ENCODE measurements at regions not wholly inside any gene's neighbourhood (a gene's known extent, or its start where the extent isn't known, plus 50 kb on each side); places are given as distances from the start of the nearest gene placed in this dataset.

GRCh38 chr5:29930316-29930715 is 1263.2 kb upstream of the CDH6 start:
- no peak for DNase-seq (ENCODE audit: low spot score)
- TF ChIP-seq CTCF (IDR thresholded peaks at IDR 0.05; ENCODE audit: extremely low read depth, missing control alignments): no peak

GRCh38 chr5:29924107-29924506 is 1269.4 kb upstream of the CDH6 start:
- DNase-seq (ENCODE audit: low spot score): no peak
- no peak for TF ChIP-seq CTCF (IDR thresholded peaks at IDR 0.05; ENCODE audit: extremely low read depth, missing control alignments)

- DNase-seq (ENCODE audit: low spot score): no peak
- TF ChIP-seq CTCF (IDR thresholded peaks at IDR 0.05; ENCODE audit: extremely low read depth, missing control alignments): no peak
Observed at GRCh38 chr5:29905626-29906353, 1287.7 kb upstream of the CDH6 start.

- no peak for DNase-seq (ENCODE audit: low spot score)
- TF ChIP-seq CTCF (IDR thresholded peaks at IDR 0.05; ENCODE audit: extremely low read depth, missing control alignments): no peak
Observed at GRCh38 chr5:29902859-29903258, 1290.6 kb upstream of the CDH6 start.

DNA sequence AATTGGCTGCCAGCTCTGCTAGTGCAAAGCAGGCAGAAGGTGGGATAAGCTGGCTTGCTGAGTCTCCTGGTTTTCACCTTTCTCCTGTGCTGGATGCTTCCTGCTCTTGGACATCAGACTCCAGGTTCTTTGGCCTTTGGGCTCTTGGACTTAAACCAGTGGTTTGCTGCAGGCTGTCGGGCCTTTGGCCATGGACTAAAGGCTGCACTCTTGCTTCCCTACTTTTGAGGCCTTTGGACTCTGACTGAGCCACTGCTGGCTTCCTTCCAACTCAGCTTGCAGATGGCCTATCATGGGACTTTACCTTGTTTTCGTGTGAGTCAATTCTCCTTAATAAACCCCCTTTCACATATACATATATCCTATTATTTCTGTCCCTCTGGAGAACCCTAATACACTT is 1293.9 kb upstream of the CDH6 start:
- DNase-seq (ENCODE audit: low spot score): no peak
- no peak for TF ChIP-seq CTCF (IDR thresholded peaks at IDR 0.05; ENCODE audit: extremely low read depth, missing control alignments)

GRCh38 chr5:29897916-29898315 is 1295.6 kb upstream of the CDH6 start:
- no peak for TF ChIP-seq CTCF (IDR thresholded peaks at IDR 0.05; ENCODE audit: extremely low read depth, missing control alignments)
- DNase-seq (ENCODE audit: low spot score): no peak

GRCh38 chr5:29896646-29897045 is 1296.8 kb upstream of the CDH6 start:
- TF ChIP-seq CTCF (IDR thresholded peaks at IDR 0.05; ENCODE audit: extremely low read depth, missing control alignments): no peak
- no peak for DNase-seq (ENCODE audit: low spot score)
